Kidney (tissue), 13 donors: ENCODE measurements at regions not wholly inside any gene's neighbourhood (a gene's known extent, or its start where the extent isn't known, plus 50 kb on each side); places are given as distances from the start of the nearest gene placed in this dataset.

ENCODE experiments used
- DNase-seq, 5 donors: peaks; one replicate each; pipeline ENCODE4 v3.0.0-alpha.2; 2013 to 2020
- FAIRE-seq: peaks from 2 replicates; lab custom pipeline; 2012; peaks lifted over from hg19 to GRCh38; lab: Jason Lieb, UNC
- H3K27ac ChIP-seq, 2 donors: one replicate each; pipeline ENCODE4 v1.7.0; 2013; ENCODE audit warnings: low read depth in 2 of 2, low read length in 2 of 2, inconsistent platforms in 1 of 2
- H3K27me3 ChIP-seq: one replicate; pipeline ENCODE4 v1.7.1; 2013; ENCODE audit warnings: low read length, inconsistent platforms; ENCODE audit not compliant: control insufficient read depth, insufficient read depth
- H3K36me3 ChIP-seq, 3 donors: one replicate each; pipeline versions ENCODE4 v1.7.0 to v1.7.1; 2013; ENCODE audit warnings: low read length in 3 of 3, control low read depth in 1 of 3, inconsistent platforms in 1 of 3; ENCODE audit not compliant: insufficient read depth in 3 of 3, control insufficient read depth in 2 of 3
- H3K4me1 ChIP-seq, 3 donors: one replicate each; pipeline versions ENCODE4 v1.7.0 to v1.7.1; 2013; ENCODE audit warnings: low read length in 3 of 3, inconsistent platforms in 1 of 3, low read depth in 1 of 3; ENCODE audit not compliant: control insufficient read depth in 2 of 3, insufficient read depth in 2 of 3
- H3K4me3 ChIP-seq, 3 donors: one replicate each; pipeline versions ENCODE4 v1.7.0 to v1.8.1; 2013; ENCODE audit warnings: low read length in 3 of 3, control low read depth in 1 of 3, inconsistent platforms in 1 of 3
- H3K9ac ChIP-seq, 3 donors: one replicate each; pipeline versions ENCODE4 v1.7.0 to v1.7.1; 2013; ENCODE audit warnings: low read length in 3 of 3, control low read depth in 1 of 3, inconsistent platforms in 1 of 3
- H3K9me3 ChIP-seq, 3 donors: one replicate each; pipeline versions ENCODE4 v1.7.0 to v1.7.1; 2013; ENCODE audit warnings: low read length in 3 of 3, control low read depth in 1 of 3, inconsistent platforms in 1 of 3; ENCODE audit not compliant: control insufficient read depth in 2 of 3, insufficient read depth in 1 of 3
- CTCF ChIP-seq: IDR thresholded peaks from 3 replicates; pipeline ENCODE4 v1.5.1; 2012; ENCODE audit warnings: mild to moderate bottlenecking, moderate library complexity, borderline replicate concordance; ENCODE audit not compliant: insufficient read depth; ENCODE audit errors: extremely low read depth
- intact Hi-C: fragments of 100-400 bp; cut with DNase I; formaldehyde crosslinking; loops from one replicate; pipeline ENCODE4 v1.11.1; 2022
- donor health status: control.
- donor health status: control.
- donor health status: control.
- donor health status: control.
- donor health status: control.
- donor health status: DM: yes; HTN: yes; CAD: no.
- donor health status: Normal renal cell carcinoma (clear cell type).

GRCh38 chr1:38569932-38570656 is 289.5 kb downstream of the RRAGC start:
- no peak overlapping the region for H3K27ac ChIP-seq
- FAIRE-seq (no peak), DNase-seq (no peak)
- no peaks in the 10 kb centered on the region for H3K4me1 ChIP-seq
- no peaks in the 10 kb centered on the region for H3K9me3 ChIP-seq
- no peaks in the 10 kb centered on the region for H3K27me3 ChIP-seq
- no peak overlapping the region for H3K4me3 ChIP-seq
- no peak overlapping the region for H3K9ac ChIP-seq
- no peak for TF ChIP-seq CTCF
- H3K36me3 ChIP-seq, result no peaks in the 10 kb centered on the region
- intact Hi-C loops, result no loop called here

GRCh38 chr1:38568061-38568857 is 291.3 kb downstream of the RRAGC start:
- no peaks in the 10 kb centered on the region for H3K27me3 ChIP-seq
- intact Hi-C loops, result no loop called here
- no peaks in the 10 kb centered on the region for H3K4me1 ChIP-seq
- DNase-seq (no peak), FAIRE-seq (no peak)
- TF ChIP-seq CTCF, result no peak
- no peak overlapping the region for H3K4me3 ChIP-seq
- H3K36me3 ChIP-seq, result no peaks in the 10 kb centered on the region
- no peak overlapping the region for H3K9ac ChIP-seq
- no peak overlapping the region for H3K27ac ChIP-seq
- H3K9me3 ChIP-seq, result no peaks in the 10 kb centered on the region

GRCh38 chr1:38567401-38567800 is 292.2 kb downstream of the RRAGC start:
- intact Hi-C loops, result no loop called here
- TF ChIP-seq CTCF, result no peak
- FAIRE-seq, result no peak

More at GRCh38 chr1:38567401-38567800, 292.2 kb downstream of the RRAGC start:
- H3K36me3 ChIP-seq, result no peaks in the 10 kb centered on the region
- no peak for DNase-seq
- no peaks in the 10 kb centered on the region for H3K4me1 ChIP-seq
- no peaks in the 10 kb centered on the region for H3K27me3 ChIP-seq
- no peaks in the 10 kb centered on the region for H3K9me3 ChIP-seq
- no peak overlapping the region for H3K4me3 ChIP-seq
- no peak overlapping the region for H3K9ac ChIP-seq
- no peak overlapping the region for H3K27ac ChIP-seq
